Endothelial cell of umbilical vein (primary cell): ENCODE measurements at regions not wholly inside any gene's neighbourhood (a gene's known extent, or its start where the extent isn't known, plus 50 kb on each side); places are given as distances from the start of the nearest gene placed in this dataset.

Experiments used
- BruUV-seq: library from RNA; stranded (reverse); fragments of 400-500 nt; replicated peaks from 2 replicates; lab custom pipeline; 2021; lab: Mats Ljungman, UMichigan
- CTCF ChIA-PET: fragments of 300-600, 350-600 bp; sonication (Branson Sonifier 250); formaldehyde crosslinking; loops from one replicate; lab custom pipeline; 2021; ENCODE audit warnings: antibody characterized with exemption, inconsistent platforms; lab: Charles Lee
- POLR2A ChIA-PET: fragments of 300-600, 350-600 bp; sonication (Branson Sonifier 250); formaldehyde crosslinking; loops from one replicate; lab custom pipeline; 2021; ENCODE audit warnings: antibody characterized with exemption, inconsistent platforms; lab: Charles Lee
- DNase-seq: peaks from one replicate; pipeline ENCODE4 v3.0.0-alpha.2; 2011; ENCODE audit warnings: low read depth, low spot score
- FAIRE-seq: peaks from 2 replicates; lab custom pipeline; 2011; peaks lifted over from hg19 to GRCh38; lab: Jason Lieb, UNC
- H2AFZ ChIP-seq: 2 replicates; pipeline ENCODE4 v1.6.0; 2012; ENCODE audit warnings: low read depth, low read length, control low read depth, inconsistent platforms
- H3K27ac ChIP-seq: 2 replicates; pipeline ENCODE4 v1.5.1; 2011; ENCODE audit warnings: low read depth, mild to moderate bottlenecking, control low read depth, low read length, moderate library complexity; ENCODE audit not compliant: insufficient read depth
- H3K27me3 ChIP-seq, 2 experiments: 2 replicates each; pipeline versions ENCODE4 v1.6.0 to v1.6.1; 2011; ENCODE audit warnings: low read length in 2 of 2, mixed read lengths in 1 of 2; ENCODE audit not compliant: control insufficient read depth in 2 of 2, insufficient read depth in 2 of 2
- H3K36me3 ChIP-seq, 2 experiments: 2 replicates in 1 of 2; 3 replicates in 1 of 2; pipeline ENCODE4 v1.5.1; 2011; ENCODE audit warnings: low read length in 2 of 2, mild to moderate bottlenecking in 1 of 2, moderate library complexity in 1 of 2; ENCODE audit not compliant: control insufficient read depth in 2 of 2, insufficient read depth in 2 of 2; ENCODE audit errors: extremely low read depth in 1 of 2
- H3K4me1 ChIP-seq: 3 replicates; pipeline ENCODE4 v1.5.1; 2011; ENCODE audit warnings: mild to moderate bottlenecking, low read length; ENCODE audit not compliant: control insufficient read depth, insufficient read depth; ENCODE audit errors: extremely low read depth
- H3K4me2 ChIP-seq: 2 replicates; pipeline ENCODE4 v1.6.1; 2011; ENCODE audit warnings: low read length, control low read depth, mixed read lengths; ENCODE audit not compliant: insufficient read depth
- H3K4me3 ChIP-seq, 3 experiments: fragments of 200-600 bp in 1 of 3; sonication (generic), shearing (Covaris generic) in 1 of 3; replicated peaks in 1 of 3; 2 replicates each; pipeline ENCODE4 v1.5.1; 2011 to 2016; ENCODE audit warnings: control low read depth in 3 of 3, low read length in 3 of 3, mild to moderate bottlenecking in 2 of 3, inconsistent platforms in 1 of 3, low read depth in 1 of 3, moderate library complexity in 1 of 3; ENCODE audit not compliant: insufficient read depth in 1 of 3
- H3K79me2 ChIP-seq: 2 replicates; pipeline ENCODE4 v1.6.0; 2012; ENCODE audit warnings: low read length, inconsistent platforms; ENCODE audit not compliant: control insufficient read depth, insufficient read depth
- H3K9ac ChIP-seq: replicated peaks from 2 replicates; pipeline ENCODE3; 2011; ENCODE audit warnings: low read length, control low read depth; ENCODE audit not compliant: insufficient read depth; ENCODE audit errors: extremely low read depth
- H3K9me1 ChIP-seq: replicated peaks from 3 replicates; pipeline ENCODE4 v1.6.0; 2011; ENCODE audit warnings: mild to moderate bottlenecking, low read length; ENCODE audit not compliant: control insufficient read depth, insufficient read depth; ENCODE audit errors: extremely low read depth
- H3K9me3 ChIP-seq: replicated peaks from 2 replicates; pipeline ENCODE4 v1.5.1; 2012; ENCODE audit warnings: low read length, inconsistent platforms; ENCODE audit not compliant: control insufficient read depth, insufficient read depth
- H4K20me1 ChIP-seq: replicated peaks from 2 replicates; pipeline ENCODE3; 2011; ENCODE audit warnings: mild to moderate bottlenecking, low read length; ENCODE audit not compliant: control insufficient read depth, insufficient read depth; ENCODE audit errors: extremely low read depth
- EZH2 ChIP-seq: IDR thresholded peaks from 2 replicates; pipeline ENCODE4 v1.6.1; 2012; ENCODE audit warnings: borderline replicate concordance, low read depth, mild to moderate bottlenecking, moderate library complexity, low read length, inconsistent platforms; ENCODE audit not compliant: severe bottlenecking
- FOS ChIP-seq: IDR thresholded peaks from 2 replicates; pipeline ENCODE4 v1.6.1; 2011; ENCODE audit warnings: mild to moderate bottlenecking, low read length, moderate library complexity, borderline replicate concordance; ENCODE audit not compliant: insufficient read depth
- GATA2 ChIP-seq: IDR thresholded peaks from 2 replicates; pipeline ENCODE4 v1.7.0; 2011; ENCODE audit warnings: low read depth, mild to moderate bottlenecking, moderate library complexity, mixed read lengths, low read length; ENCODE audit not compliant: insufficient read length, insufficient read depth
- JUN ChIP-seq: IDR thresholded peaks from 2 replicates; pipeline ENCODE4 v1.6.1; 2011; ENCODE audit warnings: borderline replicate concordance, low read depth; ENCODE audit not compliant: insufficient read length, insufficient read depth
- MYC ChIP-seq: IDR thresholded peaks from one replicate; pipeline ENCODE4 v1.6.1; 2011; ENCODE audit warnings: mild to moderate bottlenecking, low read depth, low read length
- POLR2A ChIP-seq: IDR thresholded peaks from 2 replicates; pipeline ENCODE4 v1.6.1; 2012; ENCODE audit warnings: low read depth, mild to moderate bottlenecking, control low read depth, low read length
- POLR2AphosphoS5 ChIP-seq: IDR thresholded peaks from 2 replicates; pipeline ENCODE4 v1.6.1; 2012; ENCODE audit warnings: low read depth, mild to moderate bottlenecking, control low read depth, low read length, moderate library complexity; ENCODE audit not compliant: insufficient read depth
- dilution Hi-C: fragments of 300-500 bp; cut with MboI; formaldehyde crosslinking; loops from one replicate; pipeline ENCODE4 v1.15.0; 2019; ENCODE audit warnings: low sequenced_read_pairs; ENCODE audit not compliant: extremely low pct_ligation_motif_present
- intact Hi-C: fragments of 100-400 bp; cut with micrococcal nuclease; formaldehyde crosslinking; loops from one replicate; pipeline ENCODE4 v1.10.0; 2022
- TF ChIP-seq, protein P1 (sequence below), 2 donors: IDR thresholded peaks; 1 replicate in 1 of 2; 2 replicates in 1 of 2; pipeline ENCODE4 v1.5.1; 2011; ENCODE audit warnings: low read length in 2 of 2, mild to moderate bottlenecking in 2 of 2, moderate library complexity in 2 of 2, control low read depth in 1 of 2, inconsistent platforms in 1 of 2, low read depth in 1 of 2; ENCODE audit not compliant: insufficient read depth in 1 of 2; ENCODE audit errors: extremely low read depth in 1 of 2
- TF ChIP-seq, protein P2 (sequence below): IDR thresholded peaks from 2 replicates; pipeline ENCODE4 v1.6.1; 2011; ENCODE audit not compliant: insufficient read depth, insufficient read length

DNA sequence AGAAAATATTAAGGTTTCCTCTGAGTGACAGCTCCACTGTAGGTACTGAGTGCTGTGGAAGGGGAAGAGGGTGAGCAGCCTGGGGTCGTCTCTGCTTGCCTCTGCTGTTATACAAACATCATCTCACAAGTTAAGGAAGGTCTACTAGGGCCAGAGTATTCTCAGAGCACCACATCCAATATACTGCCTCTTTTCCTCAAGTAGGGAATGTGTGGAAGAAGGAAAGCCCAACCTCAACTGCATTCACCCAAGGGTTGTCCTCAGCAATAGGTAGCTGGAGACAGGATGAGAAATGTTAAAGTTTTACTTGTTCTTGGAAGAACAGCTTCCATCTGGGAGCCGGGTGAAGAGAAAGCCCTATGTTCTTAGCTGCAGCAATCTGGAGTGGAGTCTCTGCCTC lies 1062.3 kb upstream of the CDH10 start:
- Histone ChIP-seq H3K27me3 (no peaks in the 10 kb centered on the region), H3K36me3 (no peaks in the 10 kb centered on the region), H3K79me2 (no peaks in the 10 kb centered on the region), H3K4me3 (no peak overlapping the region), H3K9me1 (no peaks in the 10 kb centered on the region), H3K9ac (no peak overlapping the region), H3K4me1 (no peaks in the 10 kb centered on the region), H3K9me3 (peaks cover 2% of the 10 kb centered on the region), H4K20me1 (no peaks in the 10 kb centered on the region), H2AFZ (no peak overlapping the region), H3K27ac (no peak overlapping the region), H3K4me2 (no peak overlapping the region)
- dilution Hi-C loops (no loop called here), intact Hi-C loops (no loop called here)
- no TSS peak for BruUV-seq
- no peak for TF ChIP-seq FOS
- TF ChIP-seq EZH2 = no peak
- no peak for TF ChIP-seq JUN
- no peak for TF ChIP-seq POLR2AphosphoS5
- TF ChIP-seq, protein P1, sequence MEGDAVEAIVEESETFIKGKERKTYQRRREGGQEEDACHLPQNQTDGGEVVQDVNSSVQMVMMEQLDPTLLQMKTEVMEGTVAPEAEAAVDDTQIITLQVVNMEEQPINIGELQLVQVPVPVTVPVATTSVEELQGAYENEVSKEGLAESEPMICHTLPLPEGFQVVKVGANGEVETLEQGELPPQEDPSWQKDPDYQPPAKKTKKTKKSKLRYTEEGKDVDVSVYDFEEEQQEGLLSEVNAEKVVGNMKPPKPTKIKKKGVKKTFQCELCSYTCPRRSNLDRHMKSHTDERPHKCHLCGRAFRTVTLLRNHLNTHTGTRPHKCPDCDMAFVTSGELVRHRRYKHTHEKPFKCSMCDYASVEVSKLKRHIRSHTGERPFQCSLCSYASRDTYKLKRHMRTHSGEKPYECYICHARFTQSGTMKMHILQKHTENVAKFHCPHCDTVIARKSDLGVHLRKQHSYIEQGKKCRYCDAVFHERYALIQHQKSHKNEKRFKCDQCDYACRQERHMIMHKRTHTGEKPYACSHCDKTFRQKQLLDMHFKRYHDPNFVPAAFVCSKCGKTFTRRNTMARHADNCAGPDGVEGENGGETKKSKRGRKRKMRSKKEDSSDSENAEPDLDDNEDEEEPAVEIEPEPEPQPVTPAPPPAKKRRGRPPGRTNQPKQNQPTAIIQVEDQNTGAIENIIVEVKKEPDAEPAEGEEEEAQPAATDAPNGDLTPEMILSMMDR (IDR thresholded peaks at IDR 0.05; ENCODE audit: extremely low read depth in 1 of 2, insufficient read depth in 1 of 2, low read depth in 1 of 2, low read length in 2 of 2) = no peak
- TF ChIP-seq MYC = no peak
- ChIA-PET CTCF (no interaction called here), POLR2A (no interaction called here)
- no peak for DNase-seq
- no peak for FAIRE-seq

DNA sequence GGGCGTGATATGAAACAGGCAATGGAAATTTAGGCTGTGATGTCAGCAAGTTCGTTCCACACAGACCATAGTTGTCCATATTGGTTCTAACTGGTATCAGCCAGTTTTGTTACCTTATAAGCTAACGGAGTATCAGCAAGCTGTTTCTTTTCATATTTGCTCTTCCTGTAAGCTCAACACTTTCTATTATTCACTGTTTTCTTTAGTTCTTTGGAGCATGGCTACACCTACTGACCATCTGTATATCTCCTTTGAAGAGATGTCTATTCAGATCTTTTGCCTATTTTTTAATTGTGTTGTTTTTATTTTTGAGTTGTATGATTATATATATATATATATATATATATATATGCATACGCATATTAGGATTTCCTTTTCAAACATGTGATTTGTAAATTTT lies 1057.2 kb upstream of the CDH10 start:
- no TSS peak for BruUV-seq
- H3K9ac ChIP-seq = no peak overlapping the region
- POLR2A ChIA-PET = no interaction called here

More for the DNA sequence above, 1057.2 kb upstream of the CDH10 start:
- no peak overlapping the region for H3K4me2 ChIP-seq
- CTCF ChIA-PET = no interaction called here
- intact Hi-C loops (no loop called here), dilution Hi-C loops (no loop called here)
- H3K27ac ChIP-seq = no peak overlapping the region
- DNase-seq (no peak), FAIRE-seq (no peak)
- no peaks in the 10 kb centered on the region for H3K4me1 ChIP-seq
- H3K9me3 ChIP-seq = no peaks in the 10 kb centered on the region
- H3K9me1 ChIP-seq = no peaks in the 10 kb centered on the region
- no peaks in the 10 kb centered on the region for H3K27me3 ChIP-seq
- H4K20me1 ChIP-seq = no peaks in the 10 kb centered on the region
- H3K4me3 ChIP-seq = no peak overlapping the region
- H3K79me2 ChIP-seq = no peaks in the 10 kb centered on the region
- H3K36me3 ChIP-seq = no peaks in the 10 kb centered on the region
- no peak overlapping the region for H2AFZ ChIP-seq
- TF ChIP-seq GATA2 (no peak), FOS (no peak), EZH2 (no peak), MYC (no peak), POLR2A (no peak), POLR2AphosphoS5 (no peak), JUN (no peak)
- TF ChIP-seq, protein P2, sequence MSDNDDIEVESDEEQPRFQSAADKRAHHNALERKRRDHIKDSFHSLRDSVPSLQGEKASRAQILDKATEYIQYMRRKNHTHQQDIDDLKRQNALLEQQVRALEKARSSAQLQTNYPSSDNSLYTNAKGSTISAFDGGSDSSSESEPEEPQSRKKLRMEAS = no peak
- TF ChIP-seq, protein P1 (IDR thresholded peaks at IDR 0.05; ENCODE audit: extremely low read depth in 1 of 2, insufficient read depth in 1 of 2, low read depth in 1 of 2, low read length in 2 of 2) = no peak
